BE2C (cell line): ENCODE measurements at regions not wholly inside any gene's neighbourhood (a gene's known extent, or its start where the extent isn't known, plus 50 kb on each side); places are given as distances from the start of the nearest gene placed in this dataset.

Experiments used
- DNase-seq: peaks from one replicate; pipeline ENCODE4 v3.0.0-alpha.2; 2020
- H3K27me3 ChIP-seq: fragments of 250-450 bp; sonication (Bioruptor Pico); 2 replicates; pipeline ENCODE4 v1.5.1; 2020; ENCODE audit warnings: mild to moderate bottlenecking
- H3K36me3 ChIP-seq: fragments of 250-450 bp; sonication (Bioruptor Pico); 2 replicates; pipeline ENCODE4 v1.5.1; 2020; ENCODE audit warnings: mild to moderate bottlenecking
- H3K4me1 ChIP-seq: fragments of 250-450 bp; sonication (Bioruptor Pico); 2 replicates; pipeline ENCODE4 v1.5.1; 2020
- H3K4me3 ChIP-seq: 2 replicates; pipeline ENCODE4 v1.5.1; 2011; ENCODE audit warnings: low read depth, low read length
- H3K9me3 ChIP-seq: fragments of 250-450 bp; sonication (Bioruptor Pico); 2 replicates; pipeline ENCODE4 v1.5.1; 2020
- TF ChIP-seq, protein P1 (sequence below): IDR thresholded peaks from 2 replicates; pipeline ENCODE4 v1.5.1; 2012; ENCODE audit warnings: mild to moderate bottlenecking, low read depth, low read length

DNA sequence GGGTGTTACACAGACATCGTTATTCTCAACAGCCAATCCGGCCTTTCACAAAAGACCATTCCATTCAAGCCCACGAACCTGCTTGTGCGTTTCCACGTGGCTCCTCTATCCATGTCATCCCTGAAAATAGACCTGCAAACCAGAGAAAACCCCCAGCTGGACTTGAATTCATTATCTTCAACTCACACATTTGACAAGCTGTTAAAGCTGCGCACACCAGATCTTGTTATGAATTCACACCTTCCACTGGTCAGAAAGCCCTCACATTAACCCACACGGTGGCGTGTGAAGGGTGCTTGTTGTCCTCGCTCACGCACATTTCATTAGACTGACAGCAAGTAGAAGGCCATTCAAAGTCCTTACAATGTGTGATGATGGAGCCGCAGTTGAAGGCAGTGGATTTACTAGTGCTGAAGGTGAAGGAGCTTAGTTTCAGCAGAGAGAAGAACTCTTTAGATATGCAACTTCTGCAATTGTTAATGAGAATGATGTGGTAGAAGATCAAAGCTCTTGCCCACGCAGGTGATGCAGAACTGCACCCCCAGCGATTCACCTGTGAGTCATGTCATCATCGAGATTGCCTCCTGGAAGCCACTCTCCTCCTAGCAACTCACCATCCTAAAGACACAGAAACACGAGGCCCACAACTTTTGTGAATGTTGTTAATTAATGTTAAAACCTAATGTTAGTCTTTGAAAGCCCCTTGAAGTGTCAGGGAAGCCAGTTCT is 224.8 kb upstream of the SOX11 start:
- Histone ChIP-seq H3K9me3 (no peaks in the 10 kb centered on the region), H3K27me3 (no peaks in the 10 kb centered on the region), H3K4me3 (no peak overlapping the region), H3K36me3 (no peaks in the 10 kb centered on the region), H3K4me1 (no peaks in the 10 kb centered on the region)
- TF ChIP-seq, protein P1, sequence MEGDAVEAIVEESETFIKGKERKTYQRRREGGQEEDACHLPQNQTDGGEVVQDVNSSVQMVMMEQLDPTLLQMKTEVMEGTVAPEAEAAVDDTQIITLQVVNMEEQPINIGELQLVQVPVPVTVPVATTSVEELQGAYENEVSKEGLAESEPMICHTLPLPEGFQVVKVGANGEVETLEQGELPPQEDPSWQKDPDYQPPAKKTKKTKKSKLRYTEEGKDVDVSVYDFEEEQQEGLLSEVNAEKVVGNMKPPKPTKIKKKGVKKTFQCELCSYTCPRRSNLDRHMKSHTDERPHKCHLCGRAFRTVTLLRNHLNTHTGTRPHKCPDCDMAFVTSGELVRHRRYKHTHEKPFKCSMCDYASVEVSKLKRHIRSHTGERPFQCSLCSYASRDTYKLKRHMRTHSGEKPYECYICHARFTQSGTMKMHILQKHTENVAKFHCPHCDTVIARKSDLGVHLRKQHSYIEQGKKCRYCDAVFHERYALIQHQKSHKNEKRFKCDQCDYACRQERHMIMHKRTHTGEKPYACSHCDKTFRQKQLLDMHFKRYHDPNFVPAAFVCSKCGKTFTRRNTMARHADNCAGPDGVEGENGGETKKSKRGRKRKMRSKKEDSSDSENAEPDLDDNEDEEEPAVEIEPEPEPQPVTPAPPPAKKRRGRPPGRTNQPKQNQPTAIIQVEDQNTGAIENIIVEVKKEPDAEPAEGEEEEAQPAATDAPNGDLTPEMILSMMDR = no peak
- no peak for DNase-seq

DNA sequence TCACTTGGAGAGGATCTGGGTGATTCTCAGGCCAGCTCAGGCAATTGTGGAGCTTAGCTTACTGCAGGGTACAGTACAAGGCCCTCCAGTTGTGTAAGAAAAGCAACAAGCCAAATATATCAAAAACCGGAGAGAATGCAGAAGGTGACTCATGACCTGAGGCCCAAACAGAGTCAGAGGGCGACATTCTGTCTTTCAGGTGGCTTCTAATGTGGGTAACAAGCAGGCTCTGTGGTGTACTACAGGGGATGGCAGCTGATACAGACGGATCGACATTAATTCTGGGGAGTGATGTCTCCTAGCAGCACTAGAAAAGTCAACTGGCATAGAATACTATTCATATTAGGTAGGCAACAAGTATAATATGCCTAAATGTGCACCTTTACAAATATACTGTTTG is 219.5 kb upstream of the SOX11 start:
- Histone ChIP-seq H3K27me3 (no peaks in the 10 kb centered on the region), H3K9me3 (no peaks in the 10 kb centered on the region; the same call in 1 of the 2 replicates), H3K4me1 (no peaks in the 10 kb centered on the region), H3K36me3 (no peaks in the 10 kb centered on the region), H3K4me3 (no peak overlapping the region)
- TF ChIP-seq, protein P1 = no peak
- no peak for DNase-seq

DNA sequence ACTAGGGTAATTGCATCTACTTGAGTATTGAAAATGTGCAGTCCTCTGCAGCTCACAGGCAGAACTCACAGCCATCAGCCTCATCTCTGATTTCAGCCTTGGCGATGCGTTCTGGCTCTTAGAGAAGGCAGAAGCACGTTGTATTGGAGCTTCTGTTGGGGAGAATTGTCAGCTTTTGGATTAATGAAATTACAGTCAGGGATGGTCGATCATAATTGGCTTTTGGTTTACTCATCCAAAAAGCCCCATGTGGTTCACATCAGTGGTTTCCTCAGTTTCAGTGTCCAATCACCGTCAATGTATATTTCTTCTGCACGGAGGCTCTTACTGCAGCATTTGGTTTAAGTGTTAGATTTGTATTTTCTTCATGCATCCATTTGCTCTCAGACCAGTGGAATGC is 218.5 kb upstream of the SOX11 start:
- no peaks in the 10 kb centered on the region for H3K4me1 ChIP-seq
- no peaks in the 10 kb centered on the region for H3K36me3 ChIP-seq
- no peak for DNase-seq
- TF ChIP-seq, protein P1 = no peak
- H3K27me3 ChIP-seq = no peaks in the 10 kb centered on the region
- H3K4me3 ChIP-seq = no peak overlapping the region
- no peaks in the 10 kb centered on the region; the same call in 1 of the 2 replicates for H3K9me3 ChIP-seq

DNA sequence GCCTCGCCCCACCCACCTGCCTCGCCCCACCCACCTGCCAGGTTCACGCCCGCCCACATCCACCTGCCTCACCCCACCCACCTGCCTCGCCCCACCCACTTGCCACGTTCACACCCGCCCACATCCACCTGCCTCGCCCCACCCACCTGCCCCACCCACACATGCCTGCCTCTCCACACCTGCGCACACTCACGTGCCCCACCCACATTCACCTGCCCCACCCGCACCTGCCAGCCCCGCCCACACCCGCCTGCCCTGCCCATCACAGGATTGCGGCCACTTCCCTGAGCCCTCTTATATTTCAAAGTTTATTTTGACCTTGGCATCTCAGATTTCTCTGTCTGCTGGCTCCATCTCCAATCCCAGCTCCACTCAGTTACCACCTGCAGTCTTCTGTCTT is 217.5 kb upstream of the SOX11 start:
- no peak overlapping the region for H3K4me3 ChIP-seq
- TF ChIP-seq, protein P1 = no peak

DNA sequence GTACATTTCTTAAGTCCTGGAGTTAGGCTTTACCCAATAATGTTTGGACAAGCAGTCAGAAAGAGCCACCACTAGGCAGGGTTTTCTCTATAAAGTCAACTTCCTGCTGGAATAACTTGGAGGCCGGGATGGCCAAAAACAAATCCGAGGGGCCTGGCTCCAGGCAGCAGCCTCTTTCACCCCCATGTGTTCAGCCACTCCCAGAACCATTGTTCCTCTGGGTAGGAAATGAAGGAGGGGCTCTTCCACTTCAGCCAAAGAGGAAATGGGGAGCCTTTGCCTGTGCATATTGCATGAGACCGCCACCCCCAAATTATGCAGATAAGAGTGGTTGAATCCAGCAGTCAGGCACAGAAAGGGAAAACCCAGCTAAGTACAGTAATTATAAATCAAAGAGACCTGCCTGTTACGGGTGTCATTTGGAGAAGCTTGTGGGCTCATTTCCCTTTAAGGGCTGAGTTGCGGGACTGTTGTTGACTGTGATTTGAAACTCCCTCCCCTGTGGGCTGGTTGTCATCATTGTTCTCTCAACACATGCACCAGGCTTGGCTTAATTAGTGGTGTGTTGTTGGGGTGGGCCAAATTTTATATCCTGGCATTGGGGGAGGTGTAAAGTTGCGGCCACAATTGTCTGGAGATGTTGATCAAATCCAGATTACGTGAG is 212.8 kb upstream of the SOX11 start:
- Histone ChIP-seq H3K36me3 (no peaks in the 10 kb centered on the region), H3K27me3 (no peaks in the 10 kb centered on the region), H3K4me1 (no peaks in the 10 kb centered on the region), H3K4me3 (no peak overlapping the region), H3K9me3 (no peaks in the 10 kb centered on the region; the same call in 1 of the 2 replicates)
- TF ChIP-seq, protein P1 = no peak
- DNase-seq = no peak

More for the DNA sequence above, 217.5 kb upstream of the SOX11 start:
- DNase-seq = no peak
- H3K4me1 ChIP-seq = no peaks in the 10 kb centered on the region
- no peaks in the 10 kb centered on the region; the same call in 1 of the 2 replicates for H3K9me3 ChIP-seq
- H3K27me3 ChIP-seq = no peaks in the 10 kb centered on the region
- no peaks in the 10 kb centered on the region for H3K36me3 ChIP-seq

DNA sequence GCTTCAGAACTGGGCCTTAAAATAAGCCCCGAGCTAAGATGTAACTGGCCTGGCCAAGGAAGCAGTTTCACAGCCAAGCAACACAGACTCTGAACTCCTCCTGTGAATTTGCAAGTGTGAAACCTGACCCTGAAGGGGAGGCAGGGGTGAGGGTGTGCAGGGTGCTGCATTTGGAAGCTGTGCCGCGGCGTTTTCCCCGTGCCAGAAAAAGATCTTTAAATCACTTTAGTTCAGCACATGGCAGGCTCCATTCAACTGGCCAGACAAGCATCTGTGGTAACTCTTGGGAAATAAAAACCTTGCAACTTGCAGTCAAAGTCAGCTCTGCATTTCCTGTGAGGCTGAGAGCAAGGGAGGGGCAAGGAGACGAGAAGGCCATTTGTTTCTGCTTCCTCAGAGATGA is 209.3 kb upstream of the SOX11 start:
- no peaks in the 10 kb centered on the region; the same call in 1 of the 2 replicates for H3K9me3 ChIP-seq
- no peak overlapping the region for H3K4me3 ChIP-seq
- no peak for DNase-seq
- TF ChIP-seq, protein P1 = no peak
- no peaks in the 10 kb centered on the region for H3K27me3 ChIP-seq
- no peaks in the 10 kb centered on the region for H3K4me1 ChIP-seq
- H3K36me3 ChIP-seq = no peaks in the 10 kb centered on the region
